C4-2B (cell line): ENCODE measurements at regions not wholly inside any gene's neighbourhood (a gene's known extent, or its start where the extent isn't known, plus 50 kb on each side); places are given as distances from the start of the nearest gene placed in this dataset.

Experiments
- CTCF ChIP-seq: fragments of 450-650 bp; conservative IDR thresholded peaks from 2 replicates; pipeline ENCODE4 v1.5.1; 2017; ENCODE audit warnings: mild to moderate bottlenecking
- ZFX ChIP-seq: fragments of 450-650 bp; IDR thresholded peaks from 2 replicates; pipeline ENCODE4 v1.6.1; 2017

GRCh38 chr2:147222506-147222905 lies 622.3 kb upstream of the ACVR2A start:
- no peak for TF ChIP-seq CTCF
- TF ChIP-seq ZFX, result no peak
